ENCODE measurements at regions not wholly inside any gene's neighbourhood (a gene's known extent, or its start where the extent isn't known, plus 50 kb on each side); places are given as distances from the start of the nearest gene placed in this dataset.

GRCh38 chr4:181793096-181793495, 450.1 kb upstream of the TENM3 start:
- TF ChIP-seq CTCF (IDR thresholded peaks at IDR 0.05) (no peak), POLR2A (IDR thresholded peaks at IDR 0.05) (no peak)
